ENCODE measurements at regions not wholly inside any gene's neighbourhood (a gene's known extent, or its start where the extent isn't known, plus 50 kb on each side); places are given as distances from the start of the nearest gene placed in this dataset.

DNA sequence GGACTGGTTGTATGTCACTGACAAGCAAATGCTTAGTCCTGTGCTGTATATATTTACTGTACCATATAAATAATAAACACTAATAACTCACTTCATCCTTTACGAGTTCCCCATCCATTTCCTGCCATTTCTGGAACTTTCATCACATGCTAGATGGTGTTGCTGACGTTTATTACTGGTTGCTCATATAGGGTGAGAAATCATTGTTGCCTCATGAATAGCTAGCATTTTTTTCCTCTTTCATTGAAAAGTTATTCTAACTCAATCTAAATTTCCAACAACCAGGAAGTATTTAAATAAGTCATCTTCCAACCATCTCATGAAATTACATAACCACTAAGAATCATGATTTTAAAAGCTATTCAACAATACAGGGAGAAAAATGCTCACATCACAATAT is 88.6 kb upstream of the RCN1 start:
- DNase-seq = no peak

DNA sequence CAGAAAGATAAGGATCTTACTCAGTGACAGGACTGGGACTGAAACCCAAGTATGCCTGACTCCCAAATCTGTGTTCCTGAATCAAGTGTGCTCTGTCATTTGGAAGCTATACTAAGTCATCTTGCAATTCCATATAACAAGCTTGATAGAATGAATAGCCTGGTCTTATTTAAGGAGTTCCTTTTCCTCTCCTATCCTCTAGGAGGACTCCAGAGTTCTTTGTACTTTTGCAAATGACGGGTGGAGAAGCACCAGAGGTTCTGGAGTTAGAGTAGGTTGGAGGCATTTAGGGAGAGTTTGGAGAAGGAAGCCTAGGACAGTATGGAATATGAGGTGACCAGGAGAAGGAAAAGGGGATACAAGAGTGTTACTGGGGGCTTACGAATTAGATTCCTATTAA is 92.9 kb upstream of the RCN1 start:
- DNase-seq = no peak

DNA sequence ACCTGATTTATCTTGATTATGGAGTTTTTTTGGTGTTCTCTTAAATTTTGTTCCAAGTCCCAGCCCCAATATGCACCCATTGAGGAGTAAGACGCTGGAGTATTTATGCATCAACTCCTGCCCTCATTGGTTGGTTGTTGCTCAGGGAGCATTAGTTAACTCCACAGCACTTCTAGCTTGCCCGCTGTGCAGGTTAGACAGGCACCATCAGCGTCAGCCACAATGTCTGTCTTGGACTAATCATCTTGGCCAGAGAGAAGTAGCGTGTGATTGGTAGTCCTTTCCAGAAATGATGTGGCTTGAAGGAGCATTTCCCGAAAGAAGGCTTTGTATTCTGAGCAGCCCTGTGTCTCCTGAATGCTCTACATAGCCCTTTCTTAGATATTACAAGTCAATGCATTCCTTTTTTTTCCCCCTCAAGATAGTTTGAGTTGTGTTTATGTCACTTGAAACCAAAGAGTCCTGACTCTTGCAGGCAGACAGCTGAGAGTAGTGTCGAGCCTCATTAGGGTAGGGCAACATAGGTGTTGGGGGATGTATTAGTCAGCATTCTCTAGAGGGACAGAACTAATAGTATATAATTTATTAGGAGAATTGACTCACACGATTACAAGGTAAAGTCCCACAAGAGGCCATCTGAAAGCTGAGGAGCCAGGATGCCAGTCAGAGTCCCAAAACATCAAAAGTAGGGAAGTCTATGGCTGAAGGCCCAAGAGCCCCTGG is 94.6 kb upstream of the RCN1 start:
- no peak for DNase-seq

DNA sequence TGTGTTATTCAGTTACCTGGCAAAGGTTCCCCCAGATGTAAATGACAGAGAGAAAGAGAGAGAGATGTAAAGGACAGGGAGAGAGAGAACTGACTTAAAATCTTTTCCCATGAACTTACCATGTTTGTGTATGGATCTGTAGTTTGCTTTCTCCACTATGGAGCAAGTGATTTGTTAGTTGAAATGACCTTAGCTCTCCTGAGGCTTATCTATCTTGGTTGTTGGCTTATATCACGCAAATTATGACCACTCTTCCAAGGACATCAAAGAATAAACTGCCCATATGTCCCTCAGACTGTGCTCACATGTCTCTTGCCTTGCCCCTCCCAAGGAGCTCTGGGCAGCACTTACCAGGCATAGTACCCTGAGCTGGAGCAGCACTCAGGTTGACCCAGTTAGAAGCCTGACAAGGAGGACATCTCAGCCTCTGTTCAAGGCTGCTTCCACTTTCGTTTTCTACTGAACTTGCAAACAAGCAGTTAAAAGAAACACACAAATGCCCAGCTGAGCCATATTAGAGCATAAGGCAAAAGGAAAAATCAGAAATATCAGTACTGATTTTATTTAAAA is 95.3 kb upstream of the RCN1 start:
- DNase-seq = no peak

DNA sequence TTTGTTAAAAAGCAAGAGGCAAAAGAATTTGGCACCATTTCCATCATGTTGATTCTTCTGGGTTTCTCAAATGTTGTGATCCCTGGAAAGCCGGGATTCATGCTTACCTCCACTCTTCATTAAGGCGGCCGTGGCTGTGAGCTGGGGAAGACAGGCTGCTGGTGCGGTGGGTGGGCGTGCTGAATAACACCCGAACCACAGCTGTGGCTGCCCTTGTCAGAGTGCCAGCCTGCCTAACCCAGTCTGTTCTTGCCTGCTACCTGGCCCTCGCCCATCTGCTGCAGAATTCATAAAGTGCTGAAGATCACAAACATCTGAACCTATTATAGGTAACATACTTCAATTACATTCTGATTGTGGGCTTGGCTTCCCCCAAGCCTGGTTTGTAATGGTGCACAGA is 95.8 kb upstream of the RCN1 start:
- no peak for DNase-seq

DNA sequence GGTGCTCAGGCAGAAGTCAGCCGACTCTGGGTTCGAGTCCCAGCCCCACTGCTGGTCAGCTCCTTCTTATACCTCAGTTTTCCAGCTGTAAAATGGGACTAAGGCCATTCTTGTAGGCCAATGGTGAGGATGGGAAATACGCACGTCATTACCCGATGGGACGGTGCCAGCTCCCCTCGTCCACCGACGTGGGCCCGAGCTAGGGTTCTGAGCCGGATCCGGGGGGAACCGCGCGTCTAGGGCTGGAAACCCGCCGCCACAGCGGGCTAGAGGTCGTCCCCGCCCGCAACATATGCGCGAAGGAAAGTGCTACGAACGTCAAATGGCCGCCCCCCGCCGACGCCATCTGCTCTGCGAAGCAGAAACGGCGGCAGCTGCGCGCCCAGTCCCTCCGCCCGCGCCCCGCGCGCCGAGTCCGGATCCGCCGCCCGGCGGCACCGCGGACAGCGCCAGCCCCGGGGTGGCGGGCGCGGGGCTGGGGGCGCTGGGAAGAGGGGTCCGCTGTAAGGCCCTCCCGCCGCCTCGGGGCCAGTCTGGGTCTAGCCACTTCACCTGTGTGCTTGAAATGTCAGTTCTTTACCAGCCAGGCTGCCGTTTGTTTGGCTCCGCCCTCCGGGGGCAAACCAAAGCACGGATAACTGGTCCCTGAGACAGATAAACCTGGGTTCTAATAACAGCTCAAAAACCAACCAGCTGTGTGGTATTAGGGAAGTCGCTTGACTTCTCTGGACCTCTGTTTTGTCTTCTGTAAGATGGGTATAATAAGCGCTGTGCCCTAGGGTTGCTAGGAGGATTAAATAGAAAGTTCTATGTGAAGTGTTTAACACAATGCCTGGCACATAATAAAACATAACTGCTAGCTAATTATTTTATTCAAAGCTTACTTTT is 103.5 kb upstream of the RCN1 start:
- DNase-seq = no peak

DNA sequence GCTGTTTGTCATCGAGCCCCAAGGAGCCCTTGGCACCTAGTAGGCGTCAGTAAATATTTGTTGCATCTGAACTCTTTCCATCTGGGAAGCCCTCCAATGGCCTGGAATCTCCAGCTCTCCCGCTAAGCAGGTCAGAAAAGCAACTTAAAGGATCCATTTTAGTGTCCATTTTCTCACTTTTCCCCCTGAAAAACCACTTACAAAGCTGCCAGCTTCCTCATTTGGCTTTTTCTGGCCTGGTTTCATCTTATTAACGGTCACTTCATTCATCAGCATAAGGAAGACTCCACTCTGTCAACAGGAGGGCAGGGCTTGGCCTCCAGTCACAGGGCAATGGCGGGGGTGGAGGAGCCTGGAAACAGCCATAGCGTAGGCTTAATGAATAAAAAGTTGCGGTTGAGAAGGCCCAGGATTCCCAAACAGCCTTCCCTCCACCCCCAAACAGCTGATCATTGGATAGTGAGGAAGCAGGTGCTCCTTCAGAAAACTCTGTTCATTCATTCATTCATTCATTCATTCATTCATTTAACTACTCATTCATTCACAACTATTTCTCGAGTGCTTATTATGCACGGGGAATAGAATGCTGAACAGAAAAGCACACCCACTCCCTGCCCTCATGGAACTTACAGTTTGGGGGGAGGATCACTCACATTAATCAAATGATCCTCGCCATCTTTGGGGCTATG is 104.5 kb upstream of the RCN1 start:
- DNase-seq = no peak

DNA sequence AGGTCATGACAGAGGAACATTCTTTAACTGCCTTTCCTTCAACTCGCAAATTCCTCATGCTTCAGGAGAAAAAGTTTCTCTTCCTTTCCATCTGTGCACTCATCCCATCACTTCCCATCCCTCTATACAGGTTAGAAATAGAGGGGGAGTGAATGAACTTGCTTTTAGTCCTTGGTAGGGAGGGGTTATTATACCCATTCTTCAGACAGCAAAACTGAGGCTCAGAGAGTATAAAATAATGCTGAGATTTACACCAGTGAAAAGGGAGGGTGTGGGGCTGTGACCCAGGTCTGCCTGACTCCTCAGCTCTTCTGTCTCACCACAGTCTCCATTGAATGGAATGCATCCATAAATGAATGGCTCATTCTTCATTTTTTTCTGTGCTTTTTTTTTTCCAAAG is 109.4 kb upstream of the RCN1 start:
- no peak for DNase-seq

DNA sequence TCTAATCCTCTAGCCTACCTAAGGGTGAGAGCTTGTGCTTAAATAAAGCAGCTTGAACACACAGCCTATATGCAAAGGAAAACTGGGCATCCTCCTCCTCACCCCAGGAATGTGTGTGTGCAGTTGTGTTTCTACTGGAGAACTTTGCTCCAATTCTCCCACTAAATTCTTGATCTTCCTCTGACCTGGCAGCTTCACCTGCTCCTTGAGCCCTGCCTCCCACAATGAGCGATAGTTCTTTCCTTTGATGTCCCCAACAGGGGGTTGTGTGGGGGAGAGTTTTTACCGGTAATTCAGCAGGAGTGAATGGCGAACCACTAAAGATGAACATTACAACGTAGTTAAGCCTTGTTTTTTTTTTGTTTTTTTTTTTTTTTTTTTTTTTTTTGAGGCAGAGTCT is 113.5 kb upstream of the RCN1 start:
- no peak for DNase-seq

DNA sequence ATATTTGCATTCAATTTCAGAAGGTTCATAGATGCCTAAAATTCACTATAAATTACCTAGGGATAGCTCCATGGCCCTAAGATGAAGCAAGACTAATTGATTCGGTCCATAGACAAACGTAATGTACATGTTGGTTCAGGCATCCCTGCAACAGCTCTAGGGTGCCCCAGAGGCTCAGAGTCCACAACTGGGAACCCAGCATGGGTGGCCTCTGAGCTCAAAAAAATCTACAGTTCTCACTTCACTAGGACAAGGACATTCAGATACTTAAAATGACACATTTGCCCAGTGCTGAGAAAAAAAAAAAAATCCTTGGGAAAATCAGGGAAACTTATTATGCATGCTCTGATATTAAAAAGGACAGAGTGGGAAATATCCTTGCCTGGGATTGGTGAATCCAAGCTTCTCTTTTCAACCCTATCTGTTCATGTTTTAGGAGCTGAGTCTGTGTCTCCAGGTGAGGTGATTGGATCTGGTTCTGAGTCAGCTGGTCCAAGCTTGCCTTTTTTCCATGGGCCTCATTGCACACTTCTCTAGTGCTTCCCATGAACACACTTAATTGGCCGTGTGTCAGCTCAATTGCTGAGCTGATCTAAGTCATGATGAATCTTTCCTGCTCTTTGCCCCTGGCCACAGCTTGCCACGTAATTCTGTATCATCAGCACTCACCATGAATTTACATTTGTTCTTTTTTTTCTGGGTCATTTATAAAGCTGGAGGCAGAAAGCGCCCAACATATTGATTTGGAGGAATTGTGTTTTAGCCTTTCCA is 116.3 kb upstream of the RCN1 start:
- DNase-seq = no peak

DNA sequence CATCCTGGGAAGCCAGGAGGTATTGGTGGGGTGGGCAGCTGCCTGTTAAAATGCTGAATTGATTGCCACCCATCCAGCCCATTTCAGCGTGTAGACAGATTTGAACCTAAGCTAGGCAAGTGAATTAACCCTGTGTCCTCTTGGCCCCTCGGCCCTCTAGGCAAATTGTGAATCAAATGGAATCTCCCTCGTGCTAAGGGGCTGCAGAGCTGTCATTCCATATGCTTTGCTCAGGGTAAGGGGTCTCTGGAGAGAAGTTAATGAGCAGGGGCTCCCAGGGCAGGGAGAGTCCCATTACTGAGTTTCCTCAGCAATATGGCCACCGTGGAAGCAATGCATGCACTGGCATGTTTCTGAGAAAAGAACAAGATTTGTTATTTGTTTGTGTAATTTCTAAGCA is 117.7 kb upstream of the RCN1 start:
- DNase-seq = no peak

DNA sequence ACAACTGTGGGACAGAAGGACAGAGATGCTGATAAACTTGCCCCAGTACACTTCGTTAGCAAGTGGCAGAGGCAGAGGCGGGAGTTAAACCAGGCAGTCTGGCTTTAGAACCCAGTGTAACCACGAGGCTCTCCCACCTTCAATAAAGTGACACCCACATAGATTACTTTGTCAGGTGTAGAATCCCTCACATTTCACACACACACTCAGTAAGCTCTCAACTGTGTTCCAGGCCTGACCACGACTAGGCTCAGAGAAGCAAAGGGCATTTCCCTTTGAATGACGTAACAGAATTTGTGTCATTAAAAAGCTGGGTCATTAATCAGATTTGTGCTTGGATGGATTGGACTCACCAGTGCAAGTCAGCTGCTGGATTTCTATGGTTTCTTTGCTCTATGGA is 118.3 kb upstream of the RCN1 start:
- no peak for DNase-seq

DNA sequence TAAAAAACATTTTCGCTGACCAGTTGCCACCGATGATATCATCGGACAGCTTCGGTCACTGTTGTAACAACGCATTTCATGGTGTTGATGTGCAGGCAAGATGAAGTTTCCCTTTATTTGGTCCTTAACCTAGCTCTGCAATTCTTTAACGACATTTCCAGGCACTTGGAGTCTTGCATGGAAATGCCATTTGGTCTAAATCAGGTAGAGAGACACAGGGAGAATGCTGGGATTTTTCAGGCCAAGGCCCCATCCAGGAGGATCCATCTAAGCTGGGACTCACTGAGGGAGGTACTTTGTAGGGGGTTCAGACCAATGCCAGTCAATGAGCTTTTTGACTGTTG is 121.5 kb upstream of the RCN1 start:
- DNase-seq = no peak

DNA sequence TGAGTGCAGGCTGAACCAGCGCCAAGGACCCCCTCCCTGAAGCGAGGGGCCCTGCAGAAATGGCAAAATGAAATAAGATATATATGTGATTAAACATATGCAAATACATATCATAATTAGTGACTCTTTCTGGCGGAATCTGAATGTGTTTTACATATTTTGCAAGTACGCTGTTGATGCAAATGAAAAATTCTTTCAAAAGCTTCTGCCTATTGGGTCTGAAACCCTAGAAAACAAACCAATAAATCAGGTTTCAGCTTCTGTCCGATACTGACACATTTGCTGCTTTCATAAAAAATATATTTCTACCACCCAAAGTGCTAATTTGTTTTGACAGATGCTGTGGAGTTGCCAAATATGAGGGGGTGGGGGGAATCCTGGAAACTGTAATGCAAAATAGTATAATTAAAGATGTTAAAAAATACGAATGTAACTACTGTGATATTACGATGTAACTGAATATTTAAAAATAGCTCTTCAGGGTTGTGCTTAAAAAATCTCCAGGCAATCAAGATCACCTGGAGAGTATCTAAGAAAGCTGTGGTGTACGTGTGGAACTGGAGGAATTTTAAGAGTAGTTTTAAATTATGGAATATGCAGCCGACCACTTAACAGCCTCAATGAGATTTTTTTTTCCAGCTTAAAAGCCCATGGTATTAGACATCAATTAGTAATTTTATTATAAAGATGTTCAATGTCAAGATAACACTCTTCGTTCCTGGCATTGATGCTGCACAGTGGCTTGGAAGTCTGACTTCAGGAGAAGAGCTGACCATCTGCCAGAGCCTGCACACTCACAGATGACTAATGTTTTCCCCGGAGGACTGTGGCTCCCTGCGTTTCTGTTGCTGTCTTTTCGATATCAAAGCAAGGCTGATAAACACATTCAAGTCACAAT is 122.2 kb upstream of the RCN1 start:
- DNase-seq = no peak

DNA sequence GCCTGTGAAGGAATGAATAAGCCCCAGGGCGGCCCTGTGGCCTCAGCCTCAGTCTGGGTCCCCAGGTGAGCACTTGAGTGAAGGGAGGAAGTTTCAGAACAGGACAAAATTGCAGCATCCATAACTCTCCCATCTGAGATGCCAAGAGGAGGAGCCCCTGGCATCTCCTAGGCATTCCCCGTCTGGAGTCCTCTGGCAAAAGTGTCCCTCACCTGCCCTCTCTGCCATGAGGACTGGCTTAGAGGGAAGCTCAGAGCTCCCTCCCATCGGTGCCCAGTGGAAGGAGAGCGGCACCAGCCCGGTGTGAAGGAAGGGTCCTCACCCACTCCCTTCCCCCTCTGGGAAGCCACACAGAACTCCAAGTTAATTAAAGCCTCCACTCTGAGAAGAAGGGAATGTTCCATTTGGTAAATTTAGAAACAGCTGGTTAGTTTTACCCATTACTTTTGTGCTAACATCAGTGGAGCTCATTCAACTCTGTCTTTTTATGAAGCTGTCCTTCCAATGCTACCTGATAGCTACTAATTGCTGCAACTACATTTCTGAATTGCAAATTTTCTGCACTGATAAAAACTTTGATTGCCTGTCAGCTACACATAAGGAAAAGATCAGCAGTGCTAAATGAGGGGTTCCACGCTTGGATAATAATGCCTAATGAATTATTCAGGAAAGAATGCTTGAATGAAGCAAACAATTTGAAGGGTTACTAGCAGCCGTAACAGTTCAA is 123.3 kb upstream of the RCN1 start:
- no peak for DNase-seq

DNA sequence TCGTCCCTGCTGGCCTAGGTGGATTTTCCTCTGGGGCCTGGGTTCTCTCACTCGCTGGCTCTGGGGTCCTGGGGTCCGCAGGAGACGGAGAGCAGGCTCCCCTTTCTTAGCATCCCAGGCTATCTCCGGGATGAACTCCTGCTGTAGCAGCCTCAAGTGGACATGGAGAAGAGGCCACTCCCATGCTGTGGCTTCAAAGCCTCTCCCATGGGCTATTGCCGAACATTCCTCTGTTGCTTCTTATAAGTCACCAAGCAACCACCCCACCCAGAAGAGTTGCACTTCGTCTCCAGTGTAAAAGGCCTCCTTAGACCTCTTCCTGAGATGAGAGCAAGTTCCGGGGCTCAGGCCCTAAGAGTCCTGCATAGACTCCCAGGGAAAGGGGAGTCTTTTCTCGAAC is 124.0 kb upstream of the RCN1 start:
- DNase-seq = no peak

DNA sequence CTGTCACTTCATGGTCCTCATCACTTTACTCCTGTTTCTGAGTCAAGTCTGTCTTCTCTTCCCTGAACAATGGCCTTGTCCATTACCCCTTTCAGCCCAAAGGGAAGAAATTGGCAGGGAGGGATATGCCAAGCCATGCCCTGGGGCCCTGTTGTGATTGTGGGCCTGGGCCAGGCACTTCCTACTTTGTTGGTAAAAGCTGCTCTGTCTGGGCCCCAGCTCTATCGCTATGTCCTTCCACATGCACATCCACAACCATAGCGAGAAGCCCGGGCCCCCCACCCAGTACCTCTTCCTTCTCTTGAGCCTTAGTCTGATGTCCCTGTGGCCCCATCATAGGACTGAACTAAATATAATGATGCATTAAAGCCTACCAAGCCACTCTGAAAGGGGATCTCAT is 126.7 kb upstream of the RCN1 start:
- DNase-seq = no peak

DNA sequence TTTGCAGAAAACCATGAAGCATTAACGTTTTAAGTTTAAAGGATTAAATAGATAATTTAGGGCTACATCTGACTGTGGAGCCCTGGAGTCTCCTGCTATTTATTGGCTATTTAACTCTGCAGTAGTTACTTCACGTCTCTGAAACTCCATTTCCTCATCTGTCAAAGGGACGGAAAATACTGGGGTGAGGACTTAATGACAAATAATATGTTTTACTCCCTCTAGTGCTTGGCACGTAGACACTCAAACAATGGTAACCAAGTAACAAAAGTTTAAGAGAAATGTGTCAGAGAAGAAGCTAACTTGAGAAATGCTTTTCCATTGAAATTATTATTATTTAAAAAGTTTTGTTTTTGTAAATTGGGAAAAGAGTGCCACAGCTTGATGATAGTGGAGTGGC is 130.7 kb upstream of the RCN1 start:
- DNase-seq = no peak

DNA sequence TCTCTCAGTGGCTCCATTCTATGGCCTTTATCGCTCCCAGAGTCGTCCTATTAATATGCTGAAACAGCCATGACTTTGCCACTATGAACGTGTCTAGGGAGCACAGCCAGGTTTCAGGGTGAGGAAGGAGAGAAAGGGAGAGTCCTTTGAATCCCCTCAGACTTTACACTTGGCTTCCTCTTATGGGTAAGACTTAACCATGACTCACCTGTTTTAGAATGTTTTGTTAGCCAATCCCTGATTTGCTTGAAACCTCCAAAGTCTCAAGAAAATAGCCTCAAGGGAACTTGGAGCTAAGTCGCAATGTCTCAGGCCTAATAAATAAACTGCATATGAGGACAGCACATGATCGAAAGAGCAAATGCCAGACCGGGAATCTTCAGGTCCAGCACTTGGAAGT is 131.2 kb upstream of the RCN1 start:
- DNase-seq = no peak

DNA sequence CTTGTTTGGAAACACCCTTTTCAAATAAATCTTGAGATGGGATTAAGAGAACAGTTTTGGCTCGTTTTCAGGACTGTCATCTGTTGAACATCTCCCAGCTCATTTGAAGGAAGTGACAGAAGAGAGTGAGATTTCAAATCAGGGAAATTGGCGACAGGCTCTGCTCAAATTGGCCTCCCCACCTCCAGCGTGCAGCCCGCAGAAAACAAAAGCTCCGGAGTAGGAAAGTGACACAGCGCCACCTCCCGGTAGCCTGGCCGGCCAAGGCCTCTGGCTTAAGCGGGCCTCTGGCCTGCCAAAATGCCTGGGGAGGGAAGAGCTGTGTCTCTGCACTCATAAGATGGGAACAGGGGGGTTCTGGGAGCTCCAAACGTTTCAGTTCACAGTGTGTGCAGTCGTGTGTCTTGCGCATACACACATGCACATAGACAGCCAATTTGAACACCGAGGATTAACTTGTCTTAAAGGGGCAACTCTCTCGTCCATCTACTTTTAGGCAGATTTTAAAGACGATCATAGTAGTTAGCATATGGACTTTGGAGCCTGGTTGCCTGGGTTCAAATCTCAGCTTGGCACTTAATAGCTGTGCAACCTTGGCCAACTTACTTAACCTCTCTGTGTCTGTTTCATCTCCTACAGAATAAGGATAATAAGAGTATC is 132.7 kb upstream of the RCN1 start:
- DNase-seq = peak; percentile 43
